HepG2 (cell line): ENCODE measurements at regions not wholly inside any gene's neighbourhood (a gene's known extent, or its start where the extent isn't known, plus 50 kb on each side); places are given as distances from the start of the nearest gene placed in this dataset.

Source experiments
- ATAC-seq: fragments of 200-7000 bp; cut with Tn5 transposase; 3 replicates; pipeline ENCODE4 v1.9.1; 2020; ENCODE audit warnings: mild to moderate bottlenecking, moderate library complexity
- BruUV-seq: library from RNA; stranded (reverse); fragments of 400-500 nt; replicated peaks from 2 replicates; lab custom pipeline; 2021; lab: Mats Ljungman, UMichigan
- CTCF ChIA-PET: fragments of 300-600 bp; formaldehyde crosslinking; extraction: SDS; loops from one replicate; lab custom pipeline; 2021; ENCODE audit warnings: low total read pairs, inconsistent platforms, low intra/inter-chr PET ratio; lab: Yijun Ruan, JAX
- POLR2A ChIA-PET: fragments of 350-600 bp; sonication (Branson Sonifier 250); formaldehyde crosslinking; loops from one replicate; lab custom pipeline; 2020; ENCODE audit warnings: antibody characterized with exemption, inconsistent platforms; lab: Yijun Ruan, JAX
- DNase-seq: peaks from one replicate; pipeline ENCODE4 v3.0.0-alpha.2; 2015; ENCODE audit warnings: low spot score
- FAIRE-seq: peaks from 3 replicates; lab custom pipeline; 2011; peaks lifted over from hg19 to GRCh38; lab: Jason Lieb, UNC
- H2AFZ ChIP-seq: one replicate; pipeline ENCODE4 v1.6.1; 2011; ENCODE audit warnings: low read length, inconsistent platforms
- H3K27ac ChIP-seq: fragments of 300-600 bp; 3 replicates; pipeline ENCODE4 v1.8.0; 2011; ENCODE audit warnings: mixed run types, mild to moderate bottlenecking, mixed read lengths, low read length, inconsistent platforms; ENCODE audit not compliant: insufficient read depth; ENCODE audit errors: extremely low read length
- H3K27me3 ChIP-seq, 2 experiments: fragments of 200-600 bp in 1 of 2; 2 replicates in 1 of 2; 3 replicates in 1 of 2; pipeline versions ENCODE4 v1.6.0 to v1.8.0; 2011; ENCODE audit warnings: low read length in 2 of 2, mild to moderate bottlenecking in 2 of 2, moderate library complexity in 2 of 2, inconsistent platforms in 1 of 2; ENCODE audit not compliant: insufficient read depth in 2 of 2, control insufficient read depth in 1 of 2
- H3K36me3 ChIP-seq, 2 experiments: fragments of 200-600 bp in 1 of 2; replicated peaks in 1 of 2; 2 replicates in 1 of 2; 3 replicates in 1 of 2; pipeline versions ENCODE4 v1.5.1 to v1.8.0; 2011; ENCODE audit warnings: low read length in 2 of 2, inconsistent platforms in 1 of 2; ENCODE audit not compliant: insufficient read depth in 2 of 2, control insufficient read depth in 1 of 2
- H3K4me1 ChIP-seq: 2 replicates; pipeline ENCODE4 v1.5.1; 2012; ENCODE audit warnings: low read length, inconsistent platforms; ENCODE audit not compliant: insufficient read depth
- H3K4me2 ChIP-seq: 2 replicates; pipeline ENCODE4 v1.6.0; 2011; ENCODE audit warnings: low read depth, low read length, inconsistent platforms
- H3K4me3 ChIP-seq, 3 experiments: fragments of 200-600 bp in 1 of 3; sonication (generic), shearing (Covaris generic) in 1 of 3; replicated peaks in 1 of 3; 2 replicates each; pipeline ENCODE4 v1.5.1; 2011 to 2016; ENCODE audit warnings: low read length in 3 of 3, inconsistent platforms in 2 of 3, low read depth in 2 of 3, mild to moderate bottlenecking in 2 of 3, control low read depth in 1 of 3, mixed read lengths in 1 of 3; ENCODE audit not compliant: insufficient read depth in 1 of 3
- H3K79me2 ChIP-seq: one replicate; pipeline ENCODE4 v1.6.1; 2011; ENCODE audit warnings: low read length, inconsistent platforms; ENCODE audit not compliant: insufficient read depth
- H3K9ac ChIP-seq: 2 replicates; pipeline ENCODE4 v1.6.0; 2011; ENCODE audit warnings: mild to moderate bottlenecking, low read depth, low read length, inconsistent platforms; ENCODE audit not compliant: insufficient read depth
- H3K9me3 ChIP-seq: 2 replicates; pipeline ENCODE4 v1.5.1; 2012; ENCODE audit warnings: mild to moderate bottlenecking, low read length
- H4K20me1 ChIP-seq: 2 replicates; pipeline ENCODE4 v1.6.0; 2011; ENCODE audit warnings: inconsistent platforms, mild to moderate bottlenecking, low read length, moderate library complexity; ENCODE audit not compliant: insufficient read depth
- ATF6 ChIP-seq: sonication (generic); formaldehyde crosslinking; conservative IDR thresholded peaks from 2 replicates; pipeline ENCODE4 v1.4.0; 2020; ENCODE audit warnings: missing genetic modification reagents
- ELK4 ChIP-seq: sonication (generic); formaldehyde crosslinking; IDR thresholded peaks from 2 replicates; pipeline ENCODE4 v1.9.0; 2021; ENCODE audit warnings: missing genetic modification reagents, borderline replicate concordance
- MYC ChIP-seq: sonication (generic); formaldehyde crosslinking; IDR thresholded peaks from 2 replicates; pipeline ENCODE4 v1.9.0; 2021; ENCODE audit warnings: missing genetic modification reagents, borderline replicate concordance
- SMC3 ChIP-seq: IDR thresholded peaks from 2 replicates; pipeline ENCODE4 v1.6.1; 2011; ENCODE audit warnings: low read length, improper control_type of control experiment
- TFDP2 ChIP-seq: sonication (generic); formaldehyde crosslinking; IDR thresholded peaks from 2 replicates; pipeline ENCODE4 v1.4.0; 2020; ENCODE audit warnings: missing genetic modification reagents
- U2AF1 ChIP-seq: fragments of 200-400 bp; formaldehyde crosslinking; optimal IDR thresholded peaks from 2 replicates; pipeline ENCODE3; 2017; ENCODE audit warnings: mild to moderate bottlenecking, low read depth, low read length
- ZNF382 ChIP-seq: sonication (generic); formaldehyde crosslinking; IDR thresholded peaks from 2 replicates; pipeline ENCODE4 v1.5.0; 2020; ENCODE audit warnings: missing genetic modification reagents, mild to moderate bottlenecking, borderline replicate concordance
- ZNF782 ChIP-seq: sonication (generic); formaldehyde crosslinking; IDR thresholded peaks from 2 replicates; pipeline ENCODE4 v1.4.0; 2020; ENCODE audit warnings: missing genetic modification reagents, mild to moderate bottlenecking, borderline replicate concordance
- ZZZ3 ChIP-seq: sonication (generic); formaldehyde crosslinking; IDR thresholded peaks from 2 replicates; pipeline ENCODE4 v1.4.0; 2020; ENCODE audit warnings: missing genetic modification reagents, mild to moderate bottlenecking, borderline replicate concordance
- WGBS: methylation state at CpG from one replicate; pipeline ENCODE4 v1.1.6; 2017; ENCODE audit warnings: low lambda C conversion rate; 5-methylcytosine and 5-hydroxymethylcytosine counted together
- in situ Hi-C: cut with HindIII; loops from 2 replicates; pipeline ENCODE4 v1.10.0; 2017; ENCODE audit warnings: low pct_unique_long_range_greater_than_20kb; ENCODE audit not compliant: extremely low pct_ligation_motif_present
- intact Hi-C: fragments of 100-400 bp; cut with micrococcal nuclease; formaldehyde crosslinking; loops from one replicate; pipeline ENCODE4 v1.10.0; 2022; ENCODE audit not compliant: unreplicated experiment

- no peak for DNase-seq
- intact Hi-C loops, result no loop called here
- H2AFZ ChIP-seq, result no peak overlapping the region
- BruUV-seq, result no TSS peak
- TF ChIP-seq ZNF782 (no peak), U2AF1 (no peak), MYC (CRISPR knock-in tag) (no peak), ELK4 (CRISPR knock-in tag) (no peak), TFDP2 (CRISPR knock-in tag) (no peak), ATF6 (CRISPR knock-in tag) (no peak), ZNF382 (CRISPR knock-in tag) (no peak), ZZZ3 (CRISPR knock-in tag) (no peak), SMC3 (no peak)
- TF ChIP-seq, all 625 proteins: peak for 0
- ChIA-PET CTCF (no interaction called here), POLR2A (no interaction called here)
- Histone ChIP-seq H3K36me3 (no peaks in the 10 kb centered on the region), H3K4me2 (no peak overlapping the region), H3K79me2 (no peaks in the 10 kb centered on the region), H3K4me1 (peaks cover 6% of the 10 kb centered on the region; the same call in 1 of the 2 replicates), H3K9ac (no peak overlapping the region), H3K9me3 (no peaks in the 10 kb centered on the region), H3K27ac (no peak overlapping the region), H3K4me3 (no peak overlapping the region), H3K27me3 (no peaks in the 10 kb centered on the region), H4K20me1 (no peaks in the 10 kb centered on the region)
- FAIRE-seq (no peak), ATAC-seq (no peak)
- in situ Hi-C loops, result no loop called here
- WGBS, result 12% methylated on average over 1 of the region's 1 CpG
These were observed 162.1 kb downstream of the EFNB1 start for GRCh38 chrX:68990948-68991347.
